ENCODE measurements at regions not wholly inside any gene's neighbourhood (a gene's known extent, or its start where the extent isn't known, plus 50 kb on each side); places are given as distances from the start of the nearest gene placed in this dataset.

DNA sequence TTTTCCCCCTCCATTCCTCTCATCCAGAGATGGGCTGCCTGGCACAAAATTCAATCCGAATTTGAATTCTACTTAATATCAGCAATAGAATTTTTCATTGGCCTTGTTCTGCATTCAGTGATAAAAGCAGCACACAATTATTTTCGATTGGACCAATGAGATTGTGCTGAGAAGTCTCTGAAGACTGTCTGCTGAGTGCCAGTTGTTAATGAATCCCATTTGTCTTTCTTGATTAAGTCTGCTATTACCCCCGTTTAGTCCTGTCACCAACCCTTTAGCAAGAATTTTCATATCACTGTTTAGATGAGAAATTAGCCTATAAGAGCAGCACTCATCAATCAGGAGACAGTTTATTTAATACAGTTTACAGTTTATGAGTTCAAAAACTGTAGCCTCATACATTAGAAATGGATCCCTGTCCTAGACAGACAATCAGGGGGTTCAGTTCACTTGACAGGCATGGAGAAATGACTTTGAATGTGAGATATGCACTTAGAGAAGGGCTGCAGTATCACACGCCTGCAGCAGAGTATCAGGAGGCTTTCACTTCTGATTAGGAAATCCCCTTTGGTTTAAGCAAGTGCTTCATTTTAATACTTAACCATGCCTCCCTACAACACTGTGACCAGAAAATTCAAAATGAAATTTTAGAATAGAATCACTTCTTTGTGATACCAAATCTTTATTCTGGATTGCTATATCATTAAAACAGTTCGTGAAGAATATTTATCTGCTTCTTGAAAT is 304.7 kb upstream of the PTBP2 start:
- TF ChIP-seq, protein P1, sequence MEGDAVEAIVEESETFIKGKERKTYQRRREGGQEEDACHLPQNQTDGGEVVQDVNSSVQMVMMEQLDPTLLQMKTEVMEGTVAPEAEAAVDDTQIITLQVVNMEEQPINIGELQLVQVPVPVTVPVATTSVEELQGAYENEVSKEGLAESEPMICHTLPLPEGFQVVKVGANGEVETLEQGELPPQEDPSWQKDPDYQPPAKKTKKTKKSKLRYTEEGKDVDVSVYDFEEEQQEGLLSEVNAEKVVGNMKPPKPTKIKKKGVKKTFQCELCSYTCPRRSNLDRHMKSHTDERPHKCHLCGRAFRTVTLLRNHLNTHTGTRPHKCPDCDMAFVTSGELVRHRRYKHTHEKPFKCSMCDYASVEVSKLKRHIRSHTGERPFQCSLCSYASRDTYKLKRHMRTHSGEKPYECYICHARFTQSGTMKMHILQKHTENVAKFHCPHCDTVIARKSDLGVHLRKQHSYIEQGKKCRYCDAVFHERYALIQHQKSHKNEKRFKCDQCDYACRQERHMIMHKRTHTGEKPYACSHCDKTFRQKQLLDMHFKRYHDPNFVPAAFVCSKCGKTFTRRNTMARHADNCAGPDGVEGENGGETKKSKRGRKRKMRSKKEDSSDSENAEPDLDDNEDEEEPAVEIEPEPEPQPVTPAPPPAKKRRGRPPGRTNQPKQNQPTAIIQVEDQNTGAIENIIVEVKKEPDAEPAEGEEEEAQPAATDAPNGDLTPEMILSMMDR (IDR thresholded peaks at IDR 0.05; ENCODE audit: poor library complexity, severe bottlenecking): no peak
- peaks cover 25% of the 10 kb centered on the region for H3K4me1 ChIP-seq (ENCODE audit: insufficient read depth, poor library complexity, severe bottlenecking)
- no peak for DNase-seq (ENCODE audit: low spot score)
- no peaks in the 10 kb centered on the region for H3K27me3 ChIP-seq (ENCODE audit: insufficient read depth, poor library complexity, severe bottlenecking)
- H3K4me3 ChIP-seq (ENCODE audit: severe bottlenecking): no peak overlapping the region
- no peak for ATAC-seq (ENCODE audit: low read depth)
- H3K9me3 ChIP-seq (ENCODE audit: severe bottlenecking): no peaks in the 10 kb centered on the region
- no peaks in the 10 kb centered on the region for H3K36me3 ChIP-seq (ENCODE audit: low read depth)
- H3K27ac ChIP-seq (ENCODE audit: poor library complexity, severe bottlenecking): peak overlapping the region; percentile 85

DNA sequence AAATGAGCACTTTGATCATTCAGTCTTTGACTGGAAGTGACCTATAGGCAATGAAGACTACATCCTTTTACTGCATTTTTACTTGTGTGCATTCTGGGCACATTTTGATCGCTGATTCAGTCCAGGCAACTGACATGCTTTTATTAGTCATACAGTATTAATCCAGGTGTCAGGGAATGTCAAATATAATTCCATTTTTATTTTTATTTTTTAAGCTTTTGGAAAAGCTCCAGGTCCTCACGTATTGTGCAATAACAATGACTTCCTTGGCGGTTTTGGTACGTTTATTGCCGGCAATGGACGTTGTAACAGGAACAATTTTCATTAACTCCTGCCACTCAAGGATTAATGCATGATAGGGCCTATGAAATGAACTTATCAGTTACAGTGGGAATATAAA is 302.6 kb upstream of the PTBP2 start:
- TF ChIP-seq, protein P1 (IDR thresholded peaks at IDR 0.05; ENCODE audit: poor library complexity, severe bottlenecking): no peak
- H3K4me1 ChIP-seq (ENCODE audit: insufficient read depth, poor library complexity, severe bottlenecking): peaks cover 25% of the 10 kb centered on the region
- no peaks in the 10 kb centered on the region for H3K36me3 ChIP-seq (ENCODE audit: low read depth)
- DNase-seq (ENCODE audit: low spot score) (no peak), ATAC-seq (ENCODE audit: low read depth) (peak; percentile 38; the same call in 2 of the 3 replicates)
- no peaks in the 10 kb centered on the region for H3K9me3 ChIP-seq (ENCODE audit: severe bottlenecking)
- no peak overlapping the region for H3K4me3 ChIP-seq (ENCODE audit: severe bottlenecking)
- peak overlapping the region; percentile 50 for H3K27ac ChIP-seq (ENCODE audit: poor library complexity, severe bottlenecking)
- no peaks in the 10 kb centered on the region for H3K27me3 ChIP-seq (ENCODE audit: insufficient read depth, poor library complexity, severe bottlenecking)

DNA sequence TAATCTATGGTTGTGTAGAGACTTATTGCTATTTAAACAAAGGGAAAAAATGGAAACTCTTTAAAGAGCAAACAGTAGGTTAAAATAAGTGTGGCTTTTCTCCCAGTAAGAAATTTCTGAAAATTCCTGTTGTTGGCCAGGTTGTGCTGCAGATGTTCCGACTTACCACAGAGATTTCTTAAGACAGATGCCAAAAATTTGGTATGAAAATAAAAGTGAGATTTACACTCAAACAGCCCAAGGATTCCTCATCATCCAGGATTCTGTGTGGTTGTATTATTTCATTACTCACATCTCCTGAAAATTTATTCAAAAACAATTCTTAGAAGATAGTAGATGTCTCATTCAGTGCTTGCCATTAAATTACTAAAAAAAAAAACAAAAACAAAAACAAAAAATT is 296.7 kb upstream of the PTBP2 start:
- no peak for DNase-seq (ENCODE audit: low spot score)
- Histone ChIP-seq H3K4me3 (ENCODE audit: severe bottlenecking) (no peak overlapping the region), H3K4me1 (ENCODE audit: insufficient read depth, poor library complexity, severe bottlenecking) (no peaks in the 10 kb centered on the region), H3K27me3 (ENCODE audit: insufficient read depth, poor library complexity, severe bottlenecking) (no peaks in the 10 kb centered on the region), H3K27ac (ENCODE audit: poor library complexity, severe bottlenecking) (no peak overlapping the region), H3K9me3 (ENCODE audit: severe bottlenecking) (no peaks in the 10 kb centered on the region), H3K36me3 (ENCODE audit: low read depth) (no peaks in the 10 kb centered on the region)
- ATAC-seq (ENCODE audit: low read depth): no peak
- TF ChIP-seq, protein P1 (IDR thresholded peaks at IDR 0.05; ENCODE audit: poor library complexity, severe bottlenecking): no peak

DNA sequence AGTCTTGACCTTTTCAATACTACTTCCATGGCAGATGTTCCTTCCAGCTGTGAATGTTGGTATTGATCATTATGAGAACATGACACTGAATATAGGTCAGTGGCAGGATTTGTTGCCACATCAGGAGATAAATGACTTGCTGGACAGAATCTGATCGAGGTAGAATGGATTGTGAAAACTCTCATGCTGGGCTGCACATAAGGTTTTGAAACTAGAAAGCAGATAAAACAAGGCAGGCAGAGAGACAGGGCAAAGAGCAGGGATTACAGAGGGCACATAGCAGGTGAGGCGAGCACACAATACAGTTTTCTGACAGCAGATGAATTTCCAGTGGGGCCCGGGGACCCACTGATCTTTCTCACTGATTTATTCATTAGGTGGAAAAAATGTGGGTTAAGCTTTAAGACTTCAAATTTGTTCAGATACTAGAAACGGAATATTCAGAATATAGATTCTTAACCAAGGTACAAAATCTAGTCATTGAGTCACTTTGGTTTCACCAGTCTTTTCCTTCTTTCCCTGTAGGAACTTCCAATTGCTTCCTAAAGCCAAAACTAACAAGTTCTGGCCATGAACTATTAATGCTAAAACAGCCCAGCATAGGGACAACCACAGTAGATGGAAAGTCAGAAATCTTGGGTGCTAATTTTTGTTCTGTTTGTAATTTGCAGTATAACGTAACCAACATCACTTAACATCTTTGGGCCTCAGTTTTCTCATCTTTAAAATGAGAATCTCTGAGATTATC is 296.0 kb upstream of the PTBP2 start:
- DNase-seq (ENCODE audit: low spot score) (no peak), ATAC-seq (ENCODE audit: low read depth) (no peak)
- H3K27me3 ChIP-seq (ENCODE audit: insufficient read depth, poor library complexity, severe bottlenecking): no peaks in the 10 kb centered on the region
- H3K27ac ChIP-seq (ENCODE audit: poor library complexity, severe bottlenecking): no peak overlapping the region
- no peaks in the 10 kb centered on the region for H3K36me3 ChIP-seq (ENCODE audit: low read depth)
- H3K9me3 ChIP-seq (ENCODE audit: severe bottlenecking): no peaks in the 10 kb centered on the region
- TF ChIP-seq, protein P1 (IDR thresholded peaks at IDR 0.05; ENCODE audit: poor library complexity, severe bottlenecking): no peak
- no peaks in the 10 kb centered on the region for H3K4me1 ChIP-seq (ENCODE audit: insufficient read depth, poor library complexity, severe bottlenecking)
- no peak overlapping the region for H3K4me3 ChIP-seq (ENCODE audit: severe bottlenecking)

DNA sequence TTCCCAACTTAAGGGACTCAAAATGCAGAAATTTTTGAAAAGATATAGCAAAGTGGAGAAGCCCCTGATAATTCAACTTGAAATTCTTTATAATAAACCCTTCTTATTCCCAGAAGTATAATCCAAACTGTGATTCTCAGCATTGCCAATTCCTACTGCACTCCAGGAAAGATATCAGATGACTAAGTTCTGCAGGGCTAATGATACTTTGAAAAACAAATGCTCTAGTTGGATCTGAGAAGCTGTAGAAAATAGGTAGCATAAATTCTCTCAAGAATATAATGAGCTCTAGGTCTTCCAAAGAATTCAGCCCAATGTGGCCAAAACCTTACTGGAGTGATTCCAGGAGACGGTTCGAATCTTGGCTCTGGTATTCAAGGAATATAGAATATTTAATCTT is 294.0 kb upstream of the PTBP2 start:
- no peak for DNase-seq (ENCODE audit: low spot score)
- TF ChIP-seq, protein P1 (IDR thresholded peaks at IDR 0.05; ENCODE audit: poor library complexity, severe bottlenecking): no peak
- H3K4me1 ChIP-seq (ENCODE audit: insufficient read depth, poor library complexity, severe bottlenecking): no peaks in the 10 kb centered on the region
- no peaks in the 10 kb centered on the region for H3K27me3 ChIP-seq (ENCODE audit: insufficient read depth, poor library complexity, severe bottlenecking)
- H3K36me3 ChIP-seq (ENCODE audit: low read depth): no peaks in the 10 kb centered on the region
- no peak overlapping the region for H3K27ac ChIP-seq (ENCODE audit: poor library complexity, severe bottlenecking)
- no peak overlapping the region for H3K4me3 ChIP-seq (ENCODE audit: severe bottlenecking)
- ATAC-seq (ENCODE audit: low read depth): no peak
- no peaks in the 10 kb centered on the region for H3K9me3 ChIP-seq (ENCODE audit: severe bottlenecking)
